Astrocyte of the spinal cord (primary cell): ENCODE measurements at regions not wholly inside any gene's neighbourhood (a gene's known extent, or its start where the extent isn't known, plus 50 kb on each side); places are given as distances from the start of the nearest gene placed in this dataset.

Experiments used
- DNase-seq: peaks from one replicate; pipeline ENCODE4 v3.0.0; 2011; ENCODE audit warnings: low read depth, low spot score
- H3K4me3 ChIP-seq: 2 replicates; pipeline ENCODE4 v1.5.1; 2011; ENCODE audit warnings: low read depth, mild to moderate bottlenecking, low read length, moderate library complexity
- in situ Hi-C: cut with HindIII; loops from 2 replicates; pipeline ENCODE4 v1.10.0; 2017; ENCODE audit warnings: low sequenced_read_pairs
- TF ChIP-seq, protein P1 (sequence below): IDR thresholded peaks from 2 replicates; pipeline ENCODE4 v1.5.1; 2012; ENCODE audit warnings: low read depth, mild to moderate bottlenecking, low read length, inconsistent platforms

DNA sequence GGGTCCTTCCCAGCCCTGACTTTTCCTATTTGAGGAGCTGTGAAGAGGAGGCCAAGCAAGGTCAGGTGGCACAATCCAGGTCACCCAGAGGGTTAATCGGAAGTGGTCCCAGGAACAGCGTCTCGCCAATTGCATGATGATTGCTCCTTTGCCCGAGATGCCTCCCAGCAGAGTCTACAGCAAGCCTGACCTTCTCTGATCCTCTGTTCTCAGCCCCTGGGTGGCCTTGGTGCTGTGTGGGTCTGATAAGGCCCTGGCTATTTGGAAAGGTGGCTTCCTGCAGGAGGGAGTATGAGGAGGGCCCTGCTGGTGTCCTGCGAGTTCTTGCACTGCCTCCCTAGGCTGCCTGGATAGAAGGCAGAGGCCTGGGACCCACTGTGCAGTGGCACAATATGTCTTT is 116.2 kb downstream of the FOXD2 start:
- H3K4me3 ChIP-seq: no peak overlapping the region
- no peak for DNase-seq
- TF ChIP-seq, protein P1, sequence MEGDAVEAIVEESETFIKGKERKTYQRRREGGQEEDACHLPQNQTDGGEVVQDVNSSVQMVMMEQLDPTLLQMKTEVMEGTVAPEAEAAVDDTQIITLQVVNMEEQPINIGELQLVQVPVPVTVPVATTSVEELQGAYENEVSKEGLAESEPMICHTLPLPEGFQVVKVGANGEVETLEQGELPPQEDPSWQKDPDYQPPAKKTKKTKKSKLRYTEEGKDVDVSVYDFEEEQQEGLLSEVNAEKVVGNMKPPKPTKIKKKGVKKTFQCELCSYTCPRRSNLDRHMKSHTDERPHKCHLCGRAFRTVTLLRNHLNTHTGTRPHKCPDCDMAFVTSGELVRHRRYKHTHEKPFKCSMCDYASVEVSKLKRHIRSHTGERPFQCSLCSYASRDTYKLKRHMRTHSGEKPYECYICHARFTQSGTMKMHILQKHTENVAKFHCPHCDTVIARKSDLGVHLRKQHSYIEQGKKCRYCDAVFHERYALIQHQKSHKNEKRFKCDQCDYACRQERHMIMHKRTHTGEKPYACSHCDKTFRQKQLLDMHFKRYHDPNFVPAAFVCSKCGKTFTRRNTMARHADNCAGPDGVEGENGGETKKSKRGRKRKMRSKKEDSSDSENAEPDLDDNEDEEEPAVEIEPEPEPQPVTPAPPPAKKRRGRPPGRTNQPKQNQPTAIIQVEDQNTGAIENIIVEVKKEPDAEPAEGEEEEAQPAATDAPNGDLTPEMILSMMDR: no peak
- in situ Hi-C loops: no loop called here

- in situ Hi-C loops: no loop called here
- H3K4me3 ChIP-seq: no peak overlapping the region
- peak; percentile 53 for DNase-seq
- TF ChIP-seq, protein P1: no peak
Measured at GRCh38 chr1:47554901-47555300, 117.1 kb downstream of the FOXD2 start.

DNA sequence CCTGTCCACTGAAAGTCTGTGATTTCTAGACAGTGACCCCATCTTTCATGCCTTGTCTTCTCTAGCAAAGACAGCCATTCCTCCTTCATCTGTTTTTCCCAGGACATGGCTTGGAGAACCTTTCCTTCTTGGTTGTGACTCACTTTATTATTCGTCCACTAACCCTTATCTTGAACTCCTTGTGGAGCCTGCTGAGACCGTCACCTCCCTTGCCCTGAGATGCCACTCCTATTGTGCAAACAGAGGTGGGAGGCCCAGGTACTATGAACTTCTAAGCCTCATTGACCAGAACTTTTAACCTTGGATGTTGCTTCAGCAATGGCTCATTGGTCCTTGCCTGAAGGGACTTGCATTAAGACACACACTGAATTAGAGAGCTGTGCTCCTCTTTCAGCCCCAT is 117.5 kb downstream of the FOXD2 start:
- in situ Hi-C loops: no loop called here
- no peak overlapping the region for H3K4me3 ChIP-seq
- TF ChIP-seq, protein P1: no peak
- no peak for DNase-seq

DNA sequence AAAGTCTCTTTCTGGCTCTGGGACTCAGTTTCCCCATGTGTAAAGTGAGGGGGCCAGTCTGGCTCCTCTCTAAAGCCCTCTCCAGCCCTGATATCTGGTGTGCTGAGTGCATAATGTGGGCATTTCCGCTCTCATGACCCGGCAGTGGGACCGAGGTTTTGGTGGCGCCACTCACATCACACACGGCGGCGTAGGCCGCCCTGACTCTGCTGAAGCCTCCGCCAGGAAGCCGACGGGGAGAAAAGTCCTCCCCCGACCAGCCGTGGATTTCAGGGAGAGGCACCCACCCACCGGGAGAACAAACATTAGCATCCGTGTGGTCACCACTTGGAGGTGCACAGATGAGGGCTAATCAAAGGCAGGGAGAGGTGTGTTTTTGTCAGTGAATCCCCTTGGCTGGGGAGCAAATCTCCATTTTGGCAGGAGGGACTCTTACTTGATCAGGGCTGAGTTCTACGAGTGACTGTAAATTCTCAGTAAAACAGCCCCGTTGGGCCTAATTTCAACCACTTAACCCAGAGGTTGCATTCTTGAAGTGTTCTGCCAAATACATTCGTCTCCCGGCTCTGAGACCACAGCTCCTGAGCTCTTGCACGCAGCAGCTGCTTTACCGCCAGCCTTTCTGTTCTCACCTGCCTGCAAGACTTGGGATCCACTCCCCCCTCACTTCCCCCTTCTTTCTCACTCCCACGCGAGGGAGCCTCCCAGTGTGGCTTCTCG is 118.2 kb downstream of the FOXD2 start:
- no peak for DNase-seq
- H3K4me3 ChIP-seq: no peak overlapping the region
- in situ Hi-C loops: no loop called here
- TF ChIP-seq, protein P1: no peak

- TF ChIP-seq, protein P1: no peak
- in situ Hi-C loops: no loop called here
- H3K4me3 ChIP-seq: no peak overlapping the region
- DNase-seq: no peak
Measured at GRCh38 chr1:47557066-47557465, 119.2 kb downstream of the FOXD2 start.

GRCh38 chr1:47558601-47559593 is 121.1 kb downstream of the FOXD2 start:
- no peak for DNase-seq
- no peak overlapping the region for H3K4me3 ChIP-seq
- in situ Hi-C loops: no loop called here
- TF ChIP-seq, protein P1: no peak
